ENCODE measurements at regions not wholly inside any gene's neighbourhood (a gene's known extent, or its start where the extent isn't known, plus 50 kb on each side); places are given as distances from the start of the nearest gene placed in this dataset.

GRCh38 chr12:40614923-40615322 is 77.3 kb upstream of the CNTN1 start:
- no peak for TF ChIP-seq CTCF (IDR thresholded peaks at IDR 0.05)
- TF ChIP-seq POLR2A (IDR thresholded peaks at IDR 0.05): no peak
